Left ventricle myocardium superior (tissue), 1 donor: ENCODE measurements at regions not wholly inside any gene's neighbourhood (a gene's known extent, or its start where the extent isn't known, plus 50 kb on each side); places are given as distances from the start of the nearest gene placed in this dataset.

Experiments used
- ATAC-seq: fragments of 200-7000 bp; cut with Tn5 transposase; one replicate; pipeline ENCODE4 v1.9.1; 2020; ENCODE audit warnings: mild to moderate bottlenecking, moderate library complexity
- DNase-seq: peaks from one replicate; pipeline ENCODE4 v3.0.0-alpha.2; 2020
- intact Hi-C: fragments of 100-400 bp; cut with micrococcal nuclease; formaldehyde crosslinking; loops from one replicate; pipeline ENCODE4 v1.11.0; 2022
- donor health status: DM: no; HTN: yes; CAD: no; lungs with severe emphysema.

GRCh38 chr10:36602374-36602773, 523.0 kb upstream of the ANKRD30A start:
- intact Hi-C loops: no loop called here
- ATAC-seq (no peak), DNase-seq (no peak)

GRCh38 chr10:36597756-36598320, 527.6 kb upstream of the ANKRD30A start:
- DNase-seq: no peak
- intact Hi-C loops: no loop called here
- no peak for ATAC-seq

- DNase-seq (no peak), ATAC-seq (no peak)
- intact Hi-C loops: no loop called here
Observed at GRCh38 chr10:36592964-36593363, 532.4 kb upstream of the ANKRD30A start.

GRCh38 chr10:36591436-36591835, 534.0 kb upstream of the ANKRD30A start:
- no peak for DNase-seq
- intact Hi-C loops: no loop called here
- ATAC-seq: no peak

- no peak for DNase-seq
- no peak for ATAC-seq
- intact Hi-C loops: no loop called here
Observed at GRCh38 chr10:36583690-36584089, 541.7 kb upstream of the ANKRD30A start.

GRCh38 chr10:36581237-36581636, 544.2 kb upstream of the ANKRD30A start:
- DNase-seq (no peak), ATAC-seq (no peak)
- intact Hi-C loops: no loop called here

- DNase-seq (no peak), ATAC-seq (no peak)
- intact Hi-C loops: no loop called here
Observed at GRCh38 chr10:36578306-36578705, 547.1 kb upstream of the ANKRD30A start.

- intact Hi-C loops: no loop called here
Observed at GRCh38 chr10:36577126-36577525, 548.3 kb upstream of the ANKRD30A start.

GRCh38 chr10:36574207-36574606, 551.2 kb upstream of the ANKRD30A start:
- intact Hi-C loops: no loop called here
- no peak for DNase-seq
- ATAC-seq: no peak

More at GRCh38 chr10:36577126-36577525, 548.3 kb upstream of the ANKRD30A start:
- DNase-seq (no peak), ATAC-seq (no peak)

GRCh38 chr10:36573246-36573645, 552.2 kb upstream of the ANKRD30A start:
- no peak for ATAC-seq
- intact Hi-C loops: no loop called here
- DNase-seq: no peak

GRCh38 chr10:36564433-36564832, 561.0 kb upstream of the ANKRD30A start:
- no peak for ATAC-seq
- intact Hi-C loops: no loop called here
- DNase-seq: no peak

GRCh38 chr10:36559412-36560400, 565.7 kb upstream of the ANKRD30A start:
- DNase-seq: no peak
- ATAC-seq: peak; percentile 48
- intact Hi-C loops: no loop called here

GRCh38 chr10:36556468-36556867, 568.9 kb upstream of the ANKRD30A start:
- no peak for ATAC-seq
- DNase-seq: no peak
- intact Hi-C loops: no loop called here

- DNase-seq (no peak), ATAC-seq (no peak)
- intact Hi-C loops: no loop called here
Observed at GRCh38 chr10:36555036-36555435, 570.4 kb upstream of the ANKRD30A start.

GRCh38 chr10:36547965-36548364, 577.4 kb upstream of the ANKRD30A start:
- intact Hi-C loops: no loop called here
- ATAC-seq: no peak
- DNase-seq: no peak

GRCh38 chr10:36542493-36542892, 582.9 kb upstream of the ANKRD30A start:
- intact Hi-C loops: no loop called here
- DNase-seq (no peak), ATAC-seq (no peak)

GRCh38 chr10:36540611-36541010, 584.8 kb upstream of the ANKRD30A start:
- no peak for ATAC-seq
- no peak for DNase-seq
- intact Hi-C loops: no loop called here

- intact Hi-C loops: no loop called here
- no peak for ATAC-seq
Observed at GRCh38 chr10:36538953-36539586, 586.3 kb upstream of the ANKRD30A start.

GRCh38 chr10:36534471-36535002, 590.9 kb upstream of the ANKRD30A start:
- intact Hi-C loops: no loop called here
- DNase-seq (no peak), ATAC-seq (no peak)

More at GRCh38 chr10:36538953-36539586, 586.3 kb upstream of the ANKRD30A start:
- DNase-seq: no peak

GRCh38 chr10:36533861-36534260, 591.5 kb upstream of the ANKRD30A start:
- ATAC-seq: no peak
- intact Hi-C loops: no loop called here
- no peak for DNase-seq
